GM21737 (cell line): ENCODE measurements at regions not wholly inside any gene's neighbourhood (a gene's known extent, or its start where the extent isn't known, plus 50 kb on each side); places are given as distances from the start of the nearest gene placed in this dataset.

Experiments used
- ATAC-seq: cut with Tn5 transposase; IDR thresholded peaks from one replicate; pipeline ENCODE4 v1.9.1; 2021; ENCODE audit warnings: mild to moderate bottlenecking, moderate library complexity; ENCODE audit not compliant: unreplicated experiment

DNA sequence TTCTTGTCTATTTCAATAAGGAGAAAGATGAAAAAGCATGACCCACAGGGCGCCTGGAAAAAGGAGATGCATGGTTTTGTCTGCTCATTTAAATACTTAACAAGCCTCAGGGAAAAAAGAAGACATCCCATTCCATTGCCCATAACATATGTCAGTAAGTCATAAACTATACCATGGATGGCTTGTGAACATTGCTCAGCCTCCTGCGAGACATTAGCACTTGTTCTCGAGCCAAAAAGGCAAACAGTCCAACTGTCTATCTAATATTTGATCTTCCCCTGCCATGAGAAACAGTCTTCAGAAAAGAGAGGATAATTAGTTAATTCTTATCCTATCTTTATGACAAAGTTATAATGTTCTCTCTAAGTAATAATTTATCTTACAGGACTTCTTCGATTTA, 527.4 kb downstream of the HACE1 start:
- no peak for ATAC-seq

- no peak for ATAC-seq
Measured at GRCh38 chr6:104326173-104327001, 533.3 kb downstream of the HACE1 start.

DNA sequence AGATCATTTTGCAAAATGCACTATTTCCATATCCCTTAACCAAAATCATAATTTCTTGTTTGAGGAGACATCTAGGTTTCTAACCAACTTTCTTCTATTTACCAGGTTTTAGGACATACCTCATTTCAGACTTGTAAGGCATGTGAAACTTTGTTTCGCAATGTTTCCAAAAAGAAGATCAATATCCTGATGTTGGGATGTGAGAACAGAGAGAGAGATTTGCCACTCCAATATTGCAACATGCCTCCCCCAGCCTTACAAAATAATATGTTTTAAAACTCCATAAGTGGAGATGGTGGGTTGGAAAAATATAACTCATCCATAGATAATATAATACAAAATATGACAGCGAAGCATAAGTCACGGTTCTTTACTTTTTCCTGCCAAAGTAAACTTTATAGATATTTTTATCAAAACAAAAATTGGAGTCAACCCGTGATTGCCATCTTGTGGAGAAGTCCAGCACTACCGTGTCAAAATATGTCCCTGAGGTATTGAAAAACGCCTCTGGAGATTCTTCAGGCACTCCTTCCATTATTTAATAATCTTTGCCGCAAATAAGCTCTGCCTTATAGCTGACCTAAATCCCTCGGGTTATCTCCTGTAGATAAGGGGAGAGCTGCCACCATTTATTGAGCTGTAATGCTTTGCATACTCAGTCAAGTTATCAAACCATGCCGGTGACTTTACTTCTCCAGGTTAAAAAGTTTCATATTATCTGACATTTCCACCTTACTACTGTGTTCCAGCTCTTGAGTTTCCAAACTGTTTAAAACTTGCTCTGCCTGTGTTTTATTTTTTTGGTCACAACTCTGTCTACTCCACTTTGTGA, 534.2 kb downstream of the HACE1 start:
- ATAC-seq: no peak

DNA sequence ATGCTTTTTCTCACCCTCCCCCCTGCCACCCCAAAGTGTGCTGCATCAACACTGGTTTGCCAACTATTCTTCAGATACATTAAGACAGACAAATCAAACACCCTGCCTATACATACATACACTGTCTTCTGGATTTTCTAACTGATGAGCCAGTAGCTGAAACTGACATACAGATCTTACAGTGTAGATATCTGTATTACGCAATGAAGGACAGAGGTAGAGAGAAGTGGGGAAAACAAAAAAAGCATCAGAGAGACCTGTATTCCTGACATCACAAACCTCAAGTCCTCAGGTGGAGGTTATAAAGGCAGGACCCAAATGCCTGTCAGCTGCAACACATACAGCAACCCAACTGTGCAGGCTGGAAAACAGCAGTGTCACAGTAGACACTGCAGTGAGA, 535.4 kb downstream of the HACE1 start:
- ATAC-seq: no peak

- ATAC-seq: no peak
Measured at GRCh38 chr6:104322841-104323240, 536.9 kb downstream of the HACE1 start.

DNA sequence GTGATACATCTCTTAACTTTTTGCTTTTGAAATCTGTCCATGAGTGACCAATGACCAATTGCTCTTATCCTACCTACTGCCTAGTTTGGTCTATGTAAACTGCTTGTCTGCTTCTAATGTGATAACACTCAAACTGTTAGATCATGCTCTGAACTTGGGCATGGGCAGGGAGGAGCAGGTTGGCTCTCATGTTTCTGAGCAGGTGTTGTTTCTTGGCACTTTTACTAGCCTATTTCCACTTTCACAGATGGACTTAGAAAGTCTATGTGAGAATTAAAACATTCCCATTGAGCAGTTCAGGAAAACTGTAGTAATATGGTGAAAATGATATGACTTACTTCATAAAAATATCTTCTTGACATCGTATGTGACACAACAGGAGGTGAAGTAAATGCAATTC, 538.4 kb downstream of the HACE1 start:
- no peak for ATAC-seq

DNA sequence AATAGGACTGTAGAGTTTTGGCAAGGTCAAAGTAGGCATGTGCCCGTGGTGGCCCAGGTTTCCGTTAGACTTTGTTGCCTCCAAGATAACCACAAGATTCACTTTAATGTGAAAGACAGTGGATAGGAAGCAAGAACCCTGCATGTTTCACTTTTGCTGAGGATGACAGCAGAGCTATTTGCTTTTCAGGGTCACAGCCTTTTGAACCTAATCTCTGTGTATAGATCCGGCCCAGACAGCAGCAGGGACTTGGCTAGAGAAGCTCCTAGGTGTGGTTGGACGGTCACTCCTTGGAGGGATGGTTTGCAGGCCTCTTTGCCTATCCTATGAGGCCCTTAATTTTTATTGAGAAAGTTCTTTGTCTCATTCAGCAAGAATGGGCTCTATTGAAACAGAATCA, 538.8 kb downstream of the HACE1 start:
- no peak for ATAC-seq

DNA sequence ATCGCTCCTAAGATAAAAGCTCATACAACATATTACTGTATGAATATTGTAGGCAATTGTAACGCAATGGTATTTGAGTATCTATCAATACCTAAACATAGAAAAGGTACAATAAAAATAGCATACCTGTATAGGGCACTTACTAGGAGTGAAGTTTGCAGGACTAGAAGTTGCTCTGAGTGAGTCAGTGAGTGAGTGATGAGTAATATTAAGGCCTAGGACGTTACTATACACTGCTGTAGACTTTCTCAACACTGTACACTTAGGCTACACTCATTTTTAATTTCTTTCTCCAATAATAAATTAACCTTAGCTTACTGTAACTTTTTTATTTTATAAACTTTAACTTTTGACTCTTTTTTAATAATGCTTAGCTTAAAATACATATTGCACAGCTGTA, 546.9 kb downstream of the HACE1 start:
- no peak for ATAC-seq

DNA sequence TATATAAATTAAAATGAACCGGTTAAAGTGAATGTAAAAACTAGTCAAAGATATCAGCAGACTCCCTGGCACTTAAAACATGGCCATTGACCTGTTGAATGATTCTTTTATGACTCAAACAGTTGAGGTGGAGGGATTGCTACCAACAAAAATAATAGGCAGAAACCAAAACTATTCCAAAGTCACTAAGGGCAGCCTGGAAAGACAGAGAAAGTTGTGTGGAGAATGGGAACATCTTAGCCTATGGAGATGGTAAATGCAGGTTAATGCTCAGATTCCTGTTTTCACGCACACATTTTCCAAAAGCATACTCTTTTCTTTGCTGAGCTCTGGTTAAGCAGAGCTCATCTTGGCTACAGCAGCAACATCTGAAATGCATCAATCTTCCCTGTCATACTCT, 553.5 kb downstream of the HACE1 start:
- ATAC-seq: no peak

GRCh38 chr6:104305206-104305605, 554.5 kb downstream of the HACE1 start:
- no peak for ATAC-seq

- ATAC-seq: no peak
Measured at GRCh38 chr6:104301951-104302350, 557.8 kb downstream of the HACE1 start.

DNA sequence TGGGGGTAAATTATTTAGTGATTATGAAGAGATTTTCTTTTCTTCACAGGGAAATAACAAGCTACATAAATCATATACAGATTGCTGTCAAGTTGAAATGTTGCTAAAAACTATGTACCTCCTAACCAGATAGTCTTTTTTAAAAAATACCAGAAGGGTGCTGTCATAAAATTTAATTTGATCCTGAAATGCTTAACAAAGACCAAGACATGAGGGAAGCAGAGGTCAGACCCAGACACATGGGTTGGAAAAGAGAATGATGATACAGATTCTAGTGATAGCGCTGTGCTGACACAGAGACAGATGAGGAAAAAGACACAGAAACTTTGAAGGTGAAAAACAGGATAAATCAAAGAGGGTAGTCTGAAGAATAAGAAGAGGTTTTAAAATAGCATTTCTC, 573.1 kb downstream of the HACE1 start:
- no peak for ATAC-seq

GRCh38 chr6:104284872-104285271, 574.8 kb downstream of the HACE1 start:
- ATAC-seq: no peak

DNA sequence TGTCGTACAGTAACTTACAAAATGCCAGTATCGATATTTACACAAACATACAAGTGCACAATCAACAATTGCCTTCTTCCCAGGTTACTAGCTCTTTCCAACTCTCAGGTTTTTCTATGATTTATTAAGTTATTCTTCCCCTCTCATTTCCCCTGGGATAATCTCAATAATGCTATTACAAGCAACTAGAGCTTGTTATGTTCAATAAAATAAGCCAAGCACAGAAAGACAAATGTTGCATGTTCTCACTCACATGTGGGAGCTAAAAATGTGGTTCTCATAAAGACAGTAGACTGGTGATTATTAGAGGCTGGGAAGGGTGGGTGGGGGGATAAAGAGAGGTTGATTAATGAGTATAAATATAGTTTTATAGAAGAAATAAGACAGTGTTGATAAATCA, 577.1 kb downstream of the HACE1 start:
- ATAC-seq: no peak

- no peak for ATAC-seq
Measured at GRCh38 chr6:104281370-104281769, 578.3 kb downstream of the HACE1 start.

DNA sequence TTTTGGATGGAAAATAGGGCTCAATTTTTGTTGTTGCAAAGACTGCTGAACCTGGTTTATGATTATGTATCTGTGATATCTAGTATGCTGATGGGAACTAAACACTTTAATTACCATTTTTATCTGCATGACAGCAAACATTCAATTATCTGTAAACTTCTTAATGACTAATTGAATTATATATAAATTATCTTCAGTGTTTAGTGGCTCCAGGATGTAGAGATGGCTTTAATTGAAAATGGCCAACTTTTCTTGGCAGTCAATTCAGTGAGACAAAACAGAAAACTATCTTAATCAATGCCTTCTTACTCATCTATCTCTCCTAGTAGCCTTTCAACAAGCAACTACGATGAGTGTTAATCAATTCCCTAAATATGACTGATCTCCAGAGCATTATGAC, 591.3 kb downstream of the HACE1 start:
- no peak for ATAC-seq

DNA sequence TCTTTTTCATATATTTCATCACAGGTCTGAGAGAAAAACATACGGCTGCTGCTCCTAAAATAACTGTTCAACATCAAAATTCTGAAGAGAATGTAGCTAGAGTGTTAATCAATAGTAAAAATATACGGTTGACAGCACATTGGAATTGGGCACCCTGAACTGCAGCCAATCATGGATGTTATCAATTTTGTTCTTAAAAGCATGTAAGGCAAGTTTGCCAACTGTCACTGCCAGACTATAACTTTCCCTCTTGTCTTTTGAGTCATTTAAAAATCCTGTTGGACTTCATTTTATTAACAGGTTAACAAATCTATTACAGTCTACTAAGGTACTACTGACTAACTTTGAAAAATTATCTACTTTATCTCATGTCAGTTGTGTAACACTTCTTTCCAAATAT, 592.8 kb downstream of the HACE1 start:
- ATAC-seq: no peak

DNA sequence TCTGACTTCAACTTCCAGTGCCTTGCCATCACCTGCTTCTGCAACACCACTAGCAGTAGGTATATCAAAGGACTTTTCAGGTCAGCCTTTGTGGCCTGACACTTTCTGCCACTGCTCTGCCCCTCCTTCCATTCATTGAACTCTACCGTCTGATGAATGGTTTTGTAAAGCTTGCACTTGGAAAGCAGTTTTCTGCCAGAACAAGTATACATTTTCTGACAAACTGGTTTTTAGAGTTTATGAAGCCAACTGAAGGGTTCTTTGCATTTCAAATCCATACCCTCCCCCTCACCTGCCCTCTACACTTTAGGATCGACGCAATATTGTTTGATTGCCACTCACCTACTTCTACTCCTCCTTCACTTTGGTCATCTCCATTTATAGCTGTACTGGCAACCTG, 603.1 kb downstream of the HACE1 start:
- ATAC-seq: no peak

GRCh38 chr6:104253236-104253635, 606.5 kb downstream of the HACE1 start:
- ATAC-seq: no peak

GRCh38 chr6:104252276-104252675, 607.4 kb downstream of the HACE1 start:
- no peak for ATAC-seq

- ATAC-seq: no peak
Measured at GRCh38 chr6:104251651-104252050, 608.1 kb downstream of the HACE1 start.

DNA sequence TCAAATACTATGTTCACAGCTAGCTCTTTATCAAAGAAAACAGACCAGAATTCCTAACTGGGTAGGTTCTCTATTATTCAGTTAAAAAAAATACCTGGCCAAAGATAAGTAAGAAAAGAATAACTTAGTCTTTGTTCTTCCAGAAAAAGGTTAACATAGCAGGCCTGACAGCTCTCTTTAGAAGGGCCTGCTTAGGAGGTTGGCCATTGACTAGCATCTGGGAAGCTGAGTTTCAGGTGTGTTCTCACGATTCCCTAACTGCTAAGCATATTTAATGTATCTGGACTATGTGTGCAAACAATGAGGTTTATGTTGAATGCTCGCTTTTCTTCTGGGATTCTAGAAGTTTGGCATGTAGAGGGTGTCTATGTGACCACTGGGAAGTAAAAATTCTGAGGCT, 618.9 kb downstream of the HACE1 start:
- ATAC-seq: no peak
